Activated naive CD8-positive, alpha-beta T cell treated with anti-CD3 and anti-CD28 coated beads, Interleukin-2, amount 10 ng/mL, durations not matched to agents 7 days and 5 days (primary cell): ENCODE measurements at regions not wholly inside any gene's neighbourhood (a gene's known extent, or its start where the extent isn't known, plus 50 kb on each side); places are given as distances from the start of the nearest gene placed in this dataset.

ENCODE experiments used
- ATAC-seq: fragments of 150-1000 bp; cut with Tn5 transposase; one replicate; pipeline ENCODE4 v1.10.0; 2021; ENCODE audit warnings: low read depth, moderate library complexity
- POLR2A ChIA-PET: fragments of 350-600 bp; sonication (Branson Sonifier 250); formaldehyde crosslinking; loops from one replicate; lab custom pipeline; 2021; ENCODE audit warnings: antibody characterized with exemption; lab: Charles Lee
- DNase-seq: peaks from one replicate; pipeline ENCODE4 v3.0.0; 2021
- H3K27ac Mint-ChIP-seq: one replicate; pipeline ENCODE4 v1.8.0; 2022; ENCODE audit warnings: mild to moderate bottlenecking, mixed read lengths
- H3K27me3 Mint-ChIP-seq: one replicate; pipeline ENCODE4 v1.8.0; 2022; ENCODE audit warnings: mild to moderate bottlenecking, moderate library complexity, mixed read lengths
- H3K36me3 Mint-ChIP-seq: one replicate; pipeline ENCODE4 v1.8.0; 2021; ENCODE audit warnings: mild to moderate bottlenecking, mixed read lengths
- H3K4me1 Mint-ChIP-seq: one replicate; pipeline ENCODE4 v1.8.0; 2021; ENCODE audit warnings: mixed read lengths
- H3K4me3 Mint-ChIP-seq: one replicate; pipeline ENCODE4 v1.8.0; 2022; ENCODE audit warnings: mild to moderate bottlenecking, moderate library complexity, mixed read lengths
- H3K9me3 Mint-ChIP-seq: one replicate; pipeline ENCODE4 v1.8.0; 2021; ENCODE audit warnings: mixed read lengths

GRCh38 chr2:104200533-104201168 is 653.3 kb upstream of the POU3F3 start:
- Mint-ChIP-seq H3K9me3 (peaks cover 1% of the 10 kb centered on the region), H3K4me3 (no peak overlapping the region), H3K27me3 (no peaks in the 10 kb centered on the region), H3K36me3 (no peaks in the 10 kb centered on the region), H3K4me1 (no peaks in the 10 kb centered on the region), H3K27ac (no peak overlapping the region)
- POLR2A ChIA-PET = no interaction called here
- ATAC-seq (no peak), DNase-seq (no peak)

GRCh38 chr2:104213758-104214157 is 640.2 kb upstream of the POU3F3 start:
- ATAC-seq = no peak
- H3K36me3 Mint-ChIP-seq = no peaks in the 10 kb centered on the region
- H3K4me3 Mint-ChIP-seq = no peak overlapping the region
- DNase-seq = no peak
- POLR2A ChIA-PET = no interaction called here
- H3K27me3 Mint-ChIP-seq = no peaks in the 10 kb centered on the region
- no peak overlapping the region for H3K27ac Mint-ChIP-seq
- H3K4me1 Mint-ChIP-seq = no peaks in the 10 kb centered on the region
- peaks cover 5% of the 10 kb centered on the region for H3K9me3 Mint-ChIP-seq

- Mint-ChIP-seq H3K9me3 (peaks cover 5% of the 10 kb centered on the region), H3K36me3 (no peaks in the 10 kb centered on the region), H3K27ac (no peak overlapping the region), H3K4me1 (no peaks in the 10 kb centered on the region), H3K4me3 (no peak overlapping the region), H3K27me3 (no peaks in the 10 kb centered on the region)
- ATAC-seq (no peak), DNase-seq (no peak)
- POLR2A ChIA-PET = no interaction called here
These were observed 638.4 kb upstream of the POU3F3 start for GRCh38 chr2:104215269-104216161.

GRCh38 chr2:104233591-104233990 is 620.3 kb upstream of the POU3F3 start:
- Mint-ChIP-seq H3K27ac (no peak overlapping the region), H3K4me3 (no peak overlapping the region), H3K36me3 (no peaks in the 10 kb centered on the region), H3K4me1 (no peaks in the 10 kb centered on the region), H3K27me3 (no peaks in the 10 kb centered on the region), H3K9me3 (peaks cover 3% of the 10 kb centered on the region)
- POLR2A ChIA-PET = no interaction called here
- no peak for DNase-seq
- no peak for ATAC-seq

- Mint-ChIP-seq H3K27me3 (no peaks in the 10 kb centered on the region), H3K4me3 (no peak overlapping the region), H3K36me3 (no peaks in the 10 kb centered on the region), H3K4me1 (no peaks in the 10 kb centered on the region), H3K9me3 (peaks cover 9% of the 10 kb centered on the region), H3K27ac (no peak overlapping the region)
- POLR2A ChIA-PET = no interaction called here
- no peak for ATAC-seq
- DNase-seq = no peak
These were observed 617.4 kb upstream of the POU3F3 start for GRCh38 chr2:104236491-104236890.

- ATAC-seq = no peak
- Mint-ChIP-seq H3K9me3 (peaks cover 8% of the 10 kb centered on the region), H3K36me3 (no peaks in the 10 kb centered on the region), H3K4me3 (no peak overlapping the region), H3K4me1 (no peaks in the 10 kb centered on the region), H3K27me3 (no peaks in the 10 kb centered on the region), H3K27ac (no peak overlapping the region)
- POLR2A ChIA-PET = no interaction called here
- no peak for DNase-seq
These were observed 612.9 kb upstream of the POU3F3 start for GRCh38 chr2:104240984-104241383.

GRCh38 chr2:104249629-104250028 is 604.3 kb upstream of the POU3F3 start:
- no peaks in the 10 kb centered on the region for H3K36me3 Mint-ChIP-seq
- no peaks in the 10 kb centered on the region for H3K4me1 Mint-ChIP-seq
- H3K9me3 Mint-ChIP-seq = no peaks in the 10 kb centered on the region
- no peak overlapping the region for H3K4me3 Mint-ChIP-seq
- no peak for DNase-seq
- POLR2A ChIA-PET = no interaction called here
- no peak for ATAC-seq
- no peak overlapping the region for H3K27ac Mint-ChIP-seq
- H3K27me3 Mint-ChIP-seq = no peaks in the 10 kb centered on the region

GRCh38 chr2:104250635-104251034 is 603.3 kb upstream of the POU3F3 start:
- no peak for ATAC-seq
- no peak for DNase-seq
- H3K4me1 Mint-ChIP-seq = no peaks in the 10 kb centered on the region
- POLR2A ChIA-PET = no interaction called here
- no peaks in the 10 kb centered on the region for H3K27me3 Mint-ChIP-seq
- no peak overlapping the region for H3K27ac Mint-ChIP-seq
- no peak overlapping the region for H3K4me3 Mint-ChIP-seq
- H3K9me3 Mint-ChIP-seq = no peaks in the 10 kb centered on the region
- H3K36me3 Mint-ChIP-seq = no peaks in the 10 kb centered on the region

GRCh38 chr2:104254017-104254416 is 599.9 kb upstream of the POU3F3 start:
- H3K27ac Mint-ChIP-seq = no peak overlapping the region
- POLR2A ChIA-PET = no interaction called here
- no peak for ATAC-seq
- H3K9me3 Mint-ChIP-seq = no peaks in the 10 kb centered on the region
- no peaks in the 10 kb centered on the region for H3K36me3 Mint-ChIP-seq
- peaks cover 2% of the 10 kb centered on the region for H3K27me3 Mint-ChIP-seq
- H3K4me3 Mint-ChIP-seq = no peak overlapping the region
- no peak for DNase-seq
- no peaks in the 10 kb centered on the region for H3K4me1 Mint-ChIP-seq

GRCh38 chr2:104262714-104263113 is 591.2 kb upstream of the POU3F3 start:
- no peaks in the 10 kb centered on the region for H3K4me1 Mint-ChIP-seq
- peaks cover 2% of the 10 kb centered on the region for H3K27me3 Mint-ChIP-seq
- no peak for DNase-seq
- H3K9me3 Mint-ChIP-seq = peaks cover 10% of the 10 kb centered on the region
- POLR2A ChIA-PET = no interaction called here
- H3K4me3 Mint-ChIP-seq = no peak overlapping the region
- no peaks in the 10 kb centered on the region for H3K36me3 Mint-ChIP-seq
- H3K27ac Mint-ChIP-seq = no peak overlapping the region
- ATAC-seq = no peak

- no peaks in the 10 kb centered on the region for H3K36me3 Mint-ChIP-seq
- POLR2A ChIA-PET = no interaction called here
- H3K4me3 Mint-ChIP-seq = no peak overlapping the region
- no peaks in the 10 kb centered on the region for H3K27me3 Mint-ChIP-seq
- H3K4me1 Mint-ChIP-seq = no peaks in the 10 kb centered on the region
- H3K27ac Mint-ChIP-seq = no peak overlapping the region
- peaks cover 2% of the 10 kb centered on the region for H3K9me3 Mint-ChIP-seq
- no peak for DNase-seq
- no peak for ATAC-seq
These were observed 574.3 kb upstream of the POU3F3 start for GRCh38 chr2:104279646-104280045.

- DNase-seq (no peak), ATAC-seq (no peak)
- POLR2A ChIA-PET = no interaction called here
- Mint-ChIP-seq H3K4me3 (no peak overlapping the region), H3K27me3 (no peaks in the 10 kb centered on the region), H3K9me3 (peaks cover 2% of the 10 kb centered on the region), H3K36me3 (no peaks in the 10 kb centered on the region), H3K27ac (no peak overlapping the region), H3K4me1 (no peaks in the 10 kb centered on the region)
These were observed 573.7 kb upstream of the POU3F3 start for GRCh38 chr2:104280216-104280615.

- H3K36me3 Mint-ChIP-seq = no peaks in the 10 kb centered on the region
- H3K4me1 Mint-ChIP-seq = no peaks in the 10 kb centered on the region
- no peak for ATAC-seq
- no peak for DNase-seq
- H3K27ac Mint-ChIP-seq = no peak overlapping the region
- no peak overlapping the region for H3K4me3 Mint-ChIP-seq
- no peaks in the 10 kb centered on the region for H3K27me3 Mint-ChIP-seq
- H3K9me3 Mint-ChIP-seq = peaks cover 2% of the 10 kb centered on the region
- POLR2A ChIA-PET = no interaction called here
These were observed 567.1 kb upstream of the POU3F3 start for GRCh38 chr2:104286841-104287240.
